ENCODE measurements at regions not wholly inside any gene's neighbourhood (a gene's known extent, or its start where the extent isn't known, plus 50 kb on each side); places are given as distances from the start of the nearest gene placed in this dataset.

DNA sequence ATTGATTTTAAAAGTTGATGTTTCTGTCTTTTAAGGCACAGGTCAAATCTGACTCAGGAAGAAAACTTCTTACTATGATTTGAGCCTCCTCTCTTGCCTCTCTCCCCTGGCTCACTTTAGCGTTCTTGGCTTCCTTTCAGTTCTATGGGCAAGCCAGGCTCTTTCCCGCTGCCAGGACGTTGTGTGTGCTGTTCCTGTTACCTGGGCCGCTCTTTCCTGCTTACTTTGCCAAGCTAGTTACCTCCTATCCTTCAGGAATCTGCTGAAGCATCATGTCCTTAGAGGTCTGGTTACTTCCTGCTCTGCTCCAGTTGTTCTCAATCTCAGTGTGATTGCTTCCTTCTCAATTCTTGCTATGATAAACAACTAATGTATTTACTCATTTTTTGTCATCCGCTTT lies 1108.5 kb upstream of the EEF2KMT start:
- TF ChIP-seq, protein P1, sequence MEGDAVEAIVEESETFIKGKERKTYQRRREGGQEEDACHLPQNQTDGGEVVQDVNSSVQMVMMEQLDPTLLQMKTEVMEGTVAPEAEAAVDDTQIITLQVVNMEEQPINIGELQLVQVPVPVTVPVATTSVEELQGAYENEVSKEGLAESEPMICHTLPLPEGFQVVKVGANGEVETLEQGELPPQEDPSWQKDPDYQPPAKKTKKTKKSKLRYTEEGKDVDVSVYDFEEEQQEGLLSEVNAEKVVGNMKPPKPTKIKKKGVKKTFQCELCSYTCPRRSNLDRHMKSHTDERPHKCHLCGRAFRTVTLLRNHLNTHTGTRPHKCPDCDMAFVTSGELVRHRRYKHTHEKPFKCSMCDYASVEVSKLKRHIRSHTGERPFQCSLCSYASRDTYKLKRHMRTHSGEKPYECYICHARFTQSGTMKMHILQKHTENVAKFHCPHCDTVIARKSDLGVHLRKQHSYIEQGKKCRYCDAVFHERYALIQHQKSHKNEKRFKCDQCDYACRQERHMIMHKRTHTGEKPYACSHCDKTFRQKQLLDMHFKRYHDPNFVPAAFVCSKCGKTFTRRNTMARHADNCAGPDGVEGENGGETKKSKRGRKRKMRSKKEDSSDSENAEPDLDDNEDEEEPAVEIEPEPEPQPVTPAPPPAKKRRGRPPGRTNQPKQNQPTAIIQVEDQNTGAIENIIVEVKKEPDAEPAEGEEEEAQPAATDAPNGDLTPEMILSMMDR (IDR thresholded peaks at IDR 0.05) = no peak
- TF ChIP-seq POLR2A (IDR thresholded peaks at IDR 0.05) = no peak
- TF ChIP-seq POLR2AphosphoS5 (IDR thresholded peaks at IDR 0.05) = peak; percentile 63
